ENCODE measurements at regions not wholly inside any gene's neighbourhood (a gene's known extent, or its start where the extent isn't known, plus 50 kb on each side); places are given as distances from the start of the nearest gene placed in this dataset.

- no peak for TF ChIP-seq PATZ1 (tag by site-specific recombination; IDR thresholded peaks at IDR 0.05)
- TF ChIP-seq SCRT1 (tag by site-specific recombination; IDR thresholded peaks at IDR 0.05; ENCODE audit: borderline replicate concordance) = no peak
- no peak for TF ChIP-seq ZNF132 (tag by site-specific recombination; IDR thresholded peaks at IDR 0.05; ENCODE audit: borderline replicate concordance)
- no peak for TF ChIP-seq CTCF (tag by site-specific recombination; IDR thresholded peaks at IDR 0.05)
- no peak for TF ChIP-seq TSHZ1 (tag by site-specific recombination; IDR thresholded peaks at IDR 0.05; ENCODE audit: borderline replicate concordance)
- TF ChIP-seq ZNF510 (tag by site-specific recombination; IDR thresholded peaks at IDR 0.05; ENCODE audit: insufficient replicate concordance) = no peak
- TF ChIP-seq BCL11A (tag by site-specific recombination; IDR thresholded peaks at IDR 0.05; ENCODE audit: low read depth) = no peak
- no peak for TF ChIP-seq ZNF169 (tag by site-specific recombination; IDR thresholded peaks at IDR 0.05)
- TF ChIP-seq ZBTB26 (tag by site-specific recombination; optimal IDR thresholded peaks at IDR 0.05) = no peak
These were observed 1389.8 kb downstream of the TBC1D22A start for GRCh38 chr22:48152164-48152775.
